GM18951 (cell line): ENCODE measurements at regions not wholly inside any gene's neighbourhood (a gene's known extent, or its start where the extent isn't known, plus 50 kb on each side); places are given as distances from the start of the nearest gene placed in this dataset.

ENCODE experiments used
- POLR2A ChIP-seq: IDR thresholded peaks from 4 replicates; pipeline ENCODE4 v1.6.1; 2011; ENCODE audit warnings: mild to moderate bottlenecking; ENCODE audit not compliant: insufficient read length, insufficient read depth; ENCODE audit errors: extremely low read depth
- in situ Hi-C: fragments of 300-500 bp; cut with MboI; formaldehyde crosslinking; loops from one replicate; pipeline ENCODE4 v1.12.0; 2022; ENCODE audit warnings: low sequenced_read_pairs, mixed read lengths, inconsistent platforms; ENCODE audit not compliant: unreplicated experiment

DNA sequence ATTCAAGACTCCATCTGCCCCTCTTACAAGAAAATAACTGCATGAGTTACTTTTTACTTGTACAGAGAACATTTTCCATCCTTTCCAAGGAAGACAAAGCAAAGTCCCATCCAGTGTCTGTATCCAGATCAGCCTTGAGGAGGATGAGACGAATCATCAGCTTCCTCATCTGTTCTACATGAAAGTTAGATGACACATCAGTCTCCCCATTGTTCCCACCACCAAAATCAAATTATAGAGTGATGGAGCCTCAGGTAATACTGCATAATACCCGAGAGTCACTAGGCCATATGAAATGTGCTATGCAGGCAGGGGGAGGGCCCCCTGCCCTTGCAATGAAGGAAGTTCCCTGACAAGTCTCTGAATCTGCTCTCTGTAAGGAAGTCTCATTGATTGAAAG, 1244.6 kb upstream of the SLC10A2 start:
- TF ChIP-seq POLR2A, result no peak
- in situ Hi-C loops, result no loop called here

DNA sequence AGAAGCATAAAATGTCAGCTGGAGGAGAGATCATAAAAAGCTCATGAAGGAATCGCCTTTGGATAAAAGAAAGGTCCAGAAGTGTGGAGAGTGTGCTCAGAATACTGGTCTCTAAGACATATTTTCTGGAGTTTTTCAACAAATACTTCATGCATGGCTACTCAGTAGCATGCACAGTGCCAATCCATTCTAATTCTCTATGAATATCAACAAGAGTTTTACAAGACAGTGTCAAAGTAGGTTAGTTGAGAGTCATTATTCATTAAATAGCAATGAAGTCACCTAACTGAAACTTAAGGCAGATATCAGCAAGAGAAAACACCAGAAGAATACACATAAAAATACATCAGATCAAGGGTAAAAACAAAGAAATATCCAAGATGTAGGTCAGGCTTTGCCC, 1243.2 kb upstream of the SLC10A2 start:
- in situ Hi-C loops, result no loop called here
- no peak for TF ChIP-seq POLR2A

DNA sequence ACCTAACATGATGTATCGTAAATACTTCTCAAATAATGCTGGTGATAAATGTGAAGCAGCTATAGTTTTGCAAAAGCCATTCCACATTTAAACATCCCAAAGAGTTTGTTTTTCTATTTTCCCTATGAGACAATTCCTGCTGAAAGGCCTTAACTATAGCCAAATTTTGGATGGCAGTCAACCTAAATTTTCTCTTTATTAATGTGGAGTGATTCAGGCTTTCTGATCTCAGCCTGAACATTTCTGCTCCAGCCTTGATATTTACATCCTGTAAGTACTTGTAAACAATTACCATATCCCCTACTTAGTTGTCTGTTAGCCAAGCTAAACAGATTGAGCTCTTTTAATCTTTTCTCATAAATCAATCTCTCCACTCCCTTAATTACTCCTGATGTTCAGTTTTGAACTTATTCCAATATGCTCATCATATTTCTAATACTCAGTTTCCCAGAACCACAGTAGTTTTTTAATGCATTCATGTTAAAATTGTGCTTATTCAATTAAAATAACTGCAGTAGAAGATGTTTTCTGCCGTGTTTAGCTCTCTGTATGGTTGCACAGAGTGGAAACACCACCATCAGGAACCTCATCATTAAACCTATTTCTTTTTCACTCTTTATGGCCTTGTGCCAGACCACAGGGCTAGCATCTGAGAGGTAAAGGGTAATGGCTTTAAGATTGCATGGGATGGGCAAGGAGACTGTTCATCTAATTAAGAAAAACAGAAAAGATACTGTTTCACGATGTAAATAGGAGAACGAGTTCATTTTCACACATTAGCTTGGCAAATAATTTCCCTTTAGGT, 1235.2 kb upstream of the SLC10A2 start:
- no peak for TF ChIP-seq POLR2A
- in situ Hi-C loops, result no loop called here

DNA sequence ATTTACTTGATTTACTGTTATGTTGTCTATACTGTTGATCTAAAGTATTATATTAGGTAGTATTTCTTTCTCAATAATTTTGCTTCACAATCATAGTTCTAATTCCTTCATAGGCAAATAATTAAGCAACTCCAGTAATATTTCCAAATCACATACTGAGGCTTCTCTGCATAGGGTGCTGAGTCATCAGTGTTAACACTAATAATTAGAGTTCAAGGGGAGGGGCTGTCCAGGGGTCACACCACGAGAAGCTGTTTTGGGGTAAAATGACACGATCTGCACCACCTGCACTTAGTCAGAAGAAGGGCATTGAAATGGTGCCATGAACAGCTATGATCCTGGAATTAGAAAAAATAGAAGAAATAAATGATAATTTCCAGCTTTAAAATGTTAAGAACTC, 1230.9 kb upstream of the SLC10A2 start:
- in situ Hi-C loops, result no loop called here

DNA sequence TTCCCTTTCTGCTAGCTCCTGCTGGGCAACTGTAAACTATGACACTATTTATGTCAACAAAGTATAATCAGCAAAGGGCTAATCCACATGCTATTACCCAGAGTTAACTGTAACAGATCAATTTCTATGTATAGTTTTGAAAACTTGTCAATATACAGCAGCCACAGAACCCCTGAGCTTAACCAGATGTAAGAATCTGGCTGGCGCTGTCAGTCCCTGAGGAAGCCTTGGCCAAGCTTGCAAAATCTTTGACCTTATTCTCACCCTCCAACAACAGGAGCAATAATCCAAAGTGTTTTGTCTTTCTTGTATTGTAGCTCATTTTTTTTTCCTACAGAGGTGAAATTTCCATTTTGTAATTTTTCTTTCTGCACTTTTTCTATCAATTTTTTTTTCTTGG, 1230.1 kb upstream of the SLC10A2 start:
- no peak for TF ChIP-seq POLR2A
- in situ Hi-C loops, result no loop called here

More for the DNA sequence above, 1230.9 kb upstream of the SLC10A2 start:
- no peak for TF ChIP-seq POLR2A

DNA sequence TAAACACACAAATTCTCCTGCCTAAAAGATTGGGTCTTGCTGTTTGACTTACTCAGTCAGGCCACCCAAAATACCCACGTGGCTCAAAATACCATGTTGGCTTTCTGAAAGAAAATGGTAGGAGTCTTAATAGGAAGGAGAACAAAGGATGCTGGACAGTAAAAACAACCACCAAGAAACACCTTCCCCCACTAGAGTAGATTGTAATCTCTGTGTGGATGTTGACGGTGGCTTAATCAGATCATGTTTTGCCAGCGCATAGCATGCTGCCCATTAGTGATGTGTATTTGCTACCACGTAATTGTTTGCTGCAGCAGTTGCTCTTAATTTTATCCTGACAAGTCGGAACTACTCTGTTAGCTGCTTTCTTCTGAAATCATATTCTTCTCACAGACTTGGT, 1229.3 kb upstream of the SLC10A2 start:
- no peak for TF ChIP-seq POLR2A

DNA sequence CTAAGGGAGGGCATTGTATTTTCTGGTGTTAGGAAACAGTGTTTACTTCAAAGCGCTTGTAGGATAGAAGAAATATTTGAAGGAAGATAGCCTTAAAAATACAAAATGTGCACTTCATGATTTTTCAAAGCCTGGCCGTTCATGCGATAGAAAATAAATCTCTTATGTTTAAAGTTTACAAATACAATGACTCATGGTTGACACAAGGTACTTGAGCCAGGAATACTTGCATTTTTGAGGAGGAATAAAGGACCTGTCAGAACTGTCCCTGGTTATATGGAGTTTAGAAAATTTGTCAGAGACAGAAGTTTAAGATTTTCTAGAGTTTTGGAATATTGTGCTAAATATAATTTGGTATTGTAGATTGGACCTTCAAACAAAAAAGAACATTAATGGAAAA, 1223.2 kb upstream of the SLC10A2 start:
- TF ChIP-seq POLR2A, result no peak
- in situ Hi-C loops, result no loop called here

More for the DNA sequence above, 1229.3 kb upstream of the SLC10A2 start:
- in situ Hi-C loops, result no loop called here

DNA sequence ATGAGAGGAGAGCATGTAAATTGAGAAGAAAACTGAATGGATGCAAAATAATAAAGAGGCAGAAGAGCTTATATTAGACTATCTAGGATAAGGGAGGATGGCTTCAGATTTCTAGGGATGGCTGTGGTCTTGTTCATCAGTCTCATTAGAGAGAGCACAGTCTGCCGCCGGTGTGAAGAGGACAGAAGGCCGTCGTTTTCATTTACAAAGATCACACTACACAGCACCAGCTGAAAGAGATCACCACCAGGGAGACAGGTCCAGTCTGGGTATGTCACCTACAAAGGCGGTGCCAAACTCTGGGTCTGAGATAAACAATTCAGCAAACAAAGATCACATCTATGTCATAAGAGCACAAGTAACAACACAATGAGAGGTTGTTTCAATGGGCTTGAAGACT, 1222.3 kb upstream of the SLC10A2 start:
- TF ChIP-seq POLR2A, result no peak
- in situ Hi-C loops, result no loop called here

DNA sequence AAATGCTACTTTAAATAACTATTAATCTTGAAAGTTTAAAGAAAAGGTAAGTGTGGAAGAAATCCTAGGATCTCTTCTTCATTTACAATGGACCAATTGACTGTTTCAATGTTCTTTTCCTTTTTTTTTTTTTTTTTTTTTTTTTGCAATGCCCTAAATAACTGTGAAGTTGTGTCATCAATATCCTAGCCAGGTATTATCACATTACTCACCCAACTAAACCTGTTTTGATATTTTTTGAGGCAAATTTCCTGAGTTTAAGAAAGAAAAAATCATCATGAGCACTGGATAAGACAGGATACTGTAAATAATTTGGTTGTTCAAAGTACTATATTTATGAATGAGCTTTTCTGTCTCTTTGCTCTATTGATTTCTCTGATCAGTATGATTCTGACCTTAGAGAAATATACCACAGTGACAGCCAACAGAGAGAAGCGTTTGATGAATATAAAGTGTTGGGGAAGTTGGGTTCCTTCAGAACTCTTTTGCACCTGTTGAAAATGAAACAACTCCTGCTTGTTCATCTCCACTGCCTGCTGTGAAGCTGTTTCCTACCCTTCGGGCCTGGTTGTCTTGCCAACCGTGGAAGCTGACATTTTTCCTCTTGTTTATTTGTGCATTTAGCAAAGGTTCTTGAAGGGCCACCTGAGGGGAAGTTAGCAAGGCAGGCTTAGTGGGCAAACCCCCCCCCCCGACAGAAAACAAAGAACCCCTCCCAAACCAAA, 1220.5 kb upstream of the SLC10A2 start:
- TF ChIP-seq POLR2A, result no peak
- in situ Hi-C loops, result no loop called here

DNA sequence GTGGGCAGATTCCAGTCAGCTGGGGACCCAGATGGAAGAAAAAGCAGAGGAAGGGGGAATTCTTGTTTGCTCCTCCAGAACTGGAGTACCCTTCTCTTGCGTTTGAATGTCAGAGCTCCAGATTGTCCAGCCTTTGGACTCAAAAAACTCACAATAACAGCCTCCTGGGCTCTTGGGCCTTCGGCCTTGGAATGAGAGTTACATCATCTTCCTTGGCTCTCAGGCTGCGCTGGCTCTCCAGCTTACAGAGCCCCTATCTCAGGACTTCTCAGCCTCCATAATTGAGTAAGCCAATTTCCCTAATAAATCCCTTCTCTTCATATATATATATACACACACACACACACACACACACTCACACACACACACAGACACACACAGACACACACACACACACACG, 1215.7 kb upstream of the SLC10A2 start:
- TF ChIP-seq POLR2A, result no peak
- in situ Hi-C loops, result no loop called here

DNA sequence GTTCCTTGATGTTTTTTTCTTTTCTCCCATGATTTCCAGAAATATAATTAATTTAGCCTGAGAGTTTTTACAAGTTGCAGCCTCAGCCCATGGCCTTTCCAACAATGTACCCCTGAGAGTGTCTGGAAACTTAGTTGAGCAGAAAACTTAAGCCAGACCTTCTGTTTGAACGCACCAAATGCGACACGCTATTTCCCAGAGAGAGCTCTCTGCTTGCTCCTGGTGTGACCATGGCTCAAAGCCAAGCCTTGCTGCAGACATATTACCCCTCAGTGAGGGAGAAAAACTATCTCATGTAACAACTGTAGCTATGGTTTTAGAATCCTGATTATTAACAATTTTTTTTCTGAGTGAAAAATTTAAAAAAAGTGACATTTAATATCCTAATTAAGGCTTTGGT, 1204.5 kb upstream of the SLC10A2 start:
- in situ Hi-C loops, result no loop called here
- no peak for TF ChIP-seq POLR2A

DNA sequence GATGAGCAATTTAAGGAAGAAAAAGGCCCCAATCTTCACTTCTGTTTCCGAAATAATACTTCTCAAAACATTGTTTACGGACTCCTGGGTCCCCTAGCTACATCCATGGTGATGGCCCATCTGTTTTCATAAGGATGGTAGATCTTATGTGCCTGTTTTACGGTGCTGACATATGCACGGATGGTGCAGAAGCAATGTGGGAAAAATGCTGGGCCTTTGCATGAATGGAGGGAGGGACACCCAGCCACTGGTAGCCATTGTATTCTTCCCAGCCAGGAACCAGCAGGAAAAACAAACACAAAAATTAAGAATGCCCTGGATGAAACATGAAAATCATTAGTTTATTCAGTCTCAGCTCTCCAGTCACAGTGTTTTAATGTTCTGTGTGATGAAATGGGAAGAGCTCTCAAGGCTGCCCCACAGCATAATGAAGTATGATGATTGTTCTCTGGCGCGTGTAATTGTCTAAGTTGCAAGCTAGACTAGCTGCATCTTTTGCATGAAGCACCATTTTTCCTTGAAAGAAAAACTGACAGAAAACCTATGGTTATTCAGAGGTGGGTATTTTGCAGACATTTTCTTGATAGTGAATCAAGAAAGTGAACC, 1201.1 kb upstream of the SLC10A2 start:
- no peak for TF ChIP-seq POLR2A
- in situ Hi-C loops, result no loop called here

DNA sequence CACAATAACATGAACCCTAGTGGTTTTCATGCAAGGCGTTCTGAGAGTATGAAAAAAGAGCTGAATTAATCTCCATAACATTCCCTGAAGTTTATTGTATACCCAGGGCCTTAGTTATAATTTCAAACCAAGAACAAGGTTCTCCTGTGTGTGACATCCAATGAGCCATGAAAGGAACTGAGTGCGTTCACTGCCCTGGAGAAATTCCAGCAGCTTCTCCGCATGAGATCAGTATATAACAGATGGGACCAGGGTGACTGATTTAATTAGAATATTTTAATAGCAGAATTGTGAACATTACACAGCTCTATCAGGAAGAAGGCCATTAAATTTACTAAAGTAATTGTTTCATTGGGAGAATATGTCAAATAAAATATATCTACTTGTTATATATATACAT, 1190.5 kb upstream of the SLC10A2 start:
- in situ Hi-C loops, result no loop called here
- TF ChIP-seq POLR2A, result no peak
